ENCODE measurements at regions not wholly inside any gene's neighbourhood (a gene's known extent, or its start where the extent isn't known, plus 50 kb on each side); places are given as distances from the start of the nearest gene placed in this dataset.

GRCh38 chr10:44467900-44468299, 83.0 kb upstream of the CXCL12 start:
- BruUV-seq (replicated peaks): no TSS peak
- H3K27me3 ChIP-seq (replicated peaks; ENCODE audit: control insufficient read depth, insufficient read depth, low read length): no peaks in the 10 kb centered on the region
- Mint-ChIP-seq H3K27me3 (ENCODE audit: insufficient read depth, unreplicated experiment) (peaks cover 13% of the 10 kb centered on the region), H3K9me3 (ENCODE audit: unreplicated experiment) (no peaks in the 10 kb centered on the region), H3K4me1 (ENCODE audit: low read depth, unreplicated experiment) (peaks cover 6% of the 10 kb centered on the region), H3K36me3 (ENCODE audit: insufficient read depth, unreplicated experiment) (no peaks in the 10 kb centered on the region), H3K27ac (ENCODE audit: unreplicated experiment) (no peak overlapping the region), H3K4me3 (ENCODE audit: unreplicated experiment) (no peak overlapping the region)
- CTCF ChIA-PET: no interaction called here
- intact Hi-C loops (cut with micrococcal nuclease; ENCODE audit: unreplicated experiment): no loop called here
- TF ChIP-seq, protein P1, sequence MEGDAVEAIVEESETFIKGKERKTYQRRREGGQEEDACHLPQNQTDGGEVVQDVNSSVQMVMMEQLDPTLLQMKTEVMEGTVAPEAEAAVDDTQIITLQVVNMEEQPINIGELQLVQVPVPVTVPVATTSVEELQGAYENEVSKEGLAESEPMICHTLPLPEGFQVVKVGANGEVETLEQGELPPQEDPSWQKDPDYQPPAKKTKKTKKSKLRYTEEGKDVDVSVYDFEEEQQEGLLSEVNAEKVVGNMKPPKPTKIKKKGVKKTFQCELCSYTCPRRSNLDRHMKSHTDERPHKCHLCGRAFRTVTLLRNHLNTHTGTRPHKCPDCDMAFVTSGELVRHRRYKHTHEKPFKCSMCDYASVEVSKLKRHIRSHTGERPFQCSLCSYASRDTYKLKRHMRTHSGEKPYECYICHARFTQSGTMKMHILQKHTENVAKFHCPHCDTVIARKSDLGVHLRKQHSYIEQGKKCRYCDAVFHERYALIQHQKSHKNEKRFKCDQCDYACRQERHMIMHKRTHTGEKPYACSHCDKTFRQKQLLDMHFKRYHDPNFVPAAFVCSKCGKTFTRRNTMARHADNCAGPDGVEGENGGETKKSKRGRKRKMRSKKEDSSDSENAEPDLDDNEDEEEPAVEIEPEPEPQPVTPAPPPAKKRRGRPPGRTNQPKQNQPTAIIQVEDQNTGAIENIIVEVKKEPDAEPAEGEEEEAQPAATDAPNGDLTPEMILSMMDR (IDR thresholded peaks at IDR 0.05; ENCODE audit: insufficient read depth in 1 of 2, low read depth in 1 of 2, low read length in 1 of 2, severe bottlenecking in 1 of 2, unreplicated experiment in 1 of 2): no peak
- no peak for DNase-seq
- no peak overlapping the region for H3K4me3 ChIP-seq (ENCODE audit: low read depth, low read length)
- POLR2A ChIA-PET: no interaction called here
- no peaks in the 10 kb centered on the region for H3K9me3 ChIP-seq
- no peaks in the 10 kb centered on the region for H3K4me1 ChIP-seq
- no peaks in the 10 kb centered on the region for H3K36me3 ChIP-seq (ENCODE audit: control insufficient read depth, insufficient read depth, low read length)

DNA sequence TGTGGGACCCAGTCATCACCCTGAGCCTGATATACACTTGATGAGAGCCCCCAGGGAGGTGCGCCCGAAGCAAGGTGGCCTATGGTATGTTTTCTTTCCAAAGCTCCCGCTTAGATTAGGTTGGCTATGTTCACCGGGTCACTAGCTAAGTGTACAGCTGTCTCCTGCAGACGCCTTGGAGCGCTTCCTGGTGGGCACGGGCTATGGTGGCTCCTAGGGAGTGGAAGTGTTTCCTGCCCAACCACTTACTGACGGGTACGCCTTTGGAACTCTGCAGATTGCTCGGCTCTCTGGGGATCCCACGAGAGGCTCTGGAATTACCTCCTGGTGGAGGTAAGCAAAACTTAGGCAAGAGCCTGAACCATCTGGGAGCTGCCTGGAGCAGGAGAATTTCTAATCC, 83.6 kb upstream of the CXCL12 start:
- no peak overlapping the region for H3K27ac Mint-ChIP-seq (ENCODE audit: unreplicated experiment)
- no TSS peak for BruUV-seq (replicated peaks)

GRCh38 chr10:44468965-44469364, 84.1 kb upstream of the CXCL12 start:
- no peaks in the 10 kb centered on the region for H3K9me3 Mint-ChIP-seq (ENCODE audit: unreplicated experiment)
- intact Hi-C loops (cut with micrococcal nuclease; ENCODE audit: unreplicated experiment): no loop called here
- POLR2A ChIA-PET: no interaction called here
- BruUV-seq (replicated peaks): no TSS peak
- H3K4me3 ChIP-seq (ENCODE audit: low read depth, low read length): no peak overlapping the region
- H3K36me3 ChIP-seq (ENCODE audit: control insufficient read depth, insufficient read depth, low read length): no peaks in the 10 kb centered on the region
- H3K36me3 Mint-ChIP-seq (ENCODE audit: insufficient read depth, unreplicated experiment): no peaks in the 10 kb centered on the region
- DNase-seq: no peak
- no peaks in the 10 kb centered on the region for H3K4me1 ChIP-seq
- H3K27ac Mint-ChIP-seq (ENCODE audit: unreplicated experiment): no peak overlapping the region
- no peak overlapping the region for H3K4me3 Mint-ChIP-seq (ENCODE audit: unreplicated experiment)
- CTCF ChIA-PET: no interaction called here
- peaks cover 10% of the 10 kb centered on the region for H3K27me3 Mint-ChIP-seq (ENCODE audit: insufficient read depth, unreplicated experiment)
- TF ChIP-seq, protein P1 (IDR thresholded peaks at IDR 0.05; ENCODE audit: insufficient read depth in 1 of 2, low read depth in 1 of 2, low read length in 1 of 2, severe bottlenecking in 1 of 2, unreplicated experiment in 1 of 2): no peak
- H3K27me3 ChIP-seq (replicated peaks; ENCODE audit: control insufficient read depth, insufficient read depth, low read length): no peaks in the 10 kb centered on the region
- H3K9me3 ChIP-seq: no peaks in the 10 kb centered on the region
- H3K4me1 Mint-ChIP-seq (ENCODE audit: low read depth, unreplicated experiment): peaks cover 6% of the 10 kb centered on the region

More for the DNA sequence above, 83.6 kb upstream of the CXCL12 start:
- no peaks in the 10 kb centered on the region for H3K9me3 Mint-ChIP-seq (ENCODE audit: unreplicated experiment)
- no peak for DNase-seq
- Histone ChIP-seq H3K36me3 (ENCODE audit: control insufficient read depth, insufficient read depth, low read length) (no peaks in the 10 kb centered on the region), H3K4me3 (ENCODE audit: low read depth, low read length) (no peak overlapping the region), H3K9me3 (no peaks in the 10 kb centered on the region), H3K27me3 (replicated peaks; ENCODE audit: control insufficient read depth, insufficient read depth, low read length) (no peaks in the 10 kb centered on the region), H3K4me1 (no peaks in the 10 kb centered on the region)
- intact Hi-C loops (cut with micrococcal nuclease; ENCODE audit: unreplicated experiment): no loop called here
- peaks cover 10% of the 10 kb centered on the region for H3K27me3 Mint-ChIP-seq (ENCODE audit: insufficient read depth, unreplicated experiment)
- H3K4me3 Mint-ChIP-seq (ENCODE audit: unreplicated experiment): no peak overlapping the region
- no peaks in the 10 kb centered on the region for H3K36me3 Mint-ChIP-seq (ENCODE audit: insufficient read depth, unreplicated experiment)
- TF ChIP-seq, protein P1 (IDR thresholded peaks at IDR 0.05; ENCODE audit: insufficient read depth in 1 of 2, low read depth in 1 of 2, low read length in 1 of 2, severe bottlenecking in 1 of 2, unreplicated experiment in 1 of 2): no peak
- POLR2A ChIA-PET: no interaction called here
- CTCF ChIA-PET: no interaction called here
- peaks cover 6% of the 10 kb centered on the region for H3K4me1 Mint-ChIP-seq (ENCODE audit: low read depth, unreplicated experiment)

All from Caco-2 (cell line).